GM12891 (cell line): ENCODE measurements at regions not wholly inside any gene's neighbourhood (a gene's known extent, or its start where the extent isn't known, plus 50 kb on each side); places are given as distances from the start of the nearest gene placed in this dataset.

ENCODE experiments used
- POLR2A ChIP-seq: IDR thresholded peaks from 2 replicates; pipeline ENCODE4 v1.6.1; 2011; ENCODE audit warnings: low read depth, low read length, control low read depth
- TAF1 ChIP-seq: IDR thresholded peaks from 2 replicates; pipeline ENCODE4 v1.6.1; 2011; ENCODE audit warnings: low read depth, low read length, control low read depth

DNA sequence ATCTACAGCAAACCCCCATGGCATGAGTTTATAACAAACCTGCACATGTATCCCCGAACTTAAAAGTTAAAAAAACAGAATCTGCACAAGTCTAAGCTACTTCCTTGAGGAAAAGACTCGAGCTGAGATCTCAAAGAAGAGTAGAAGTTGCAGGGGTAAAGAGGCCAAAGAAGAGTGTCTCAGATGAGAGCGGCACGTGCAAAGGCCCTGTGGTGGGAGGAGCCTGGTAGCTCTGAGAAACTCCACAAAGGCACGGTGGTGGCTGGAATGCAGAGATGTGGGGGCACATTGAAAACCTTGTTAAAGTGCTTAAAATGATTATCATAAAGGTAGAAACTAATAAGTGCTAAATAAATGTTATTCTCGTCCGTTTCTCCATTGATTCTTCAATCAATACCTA, 103.2 kb upstream of the GRK3 start:
- no peak for TF ChIP-seq POLR2A
- TF ChIP-seq TAF1: no peak
